C4-2B (cell line): ENCODE measurements at regions not wholly inside any gene's neighbourhood (a gene's known extent, or its start where the extent isn't known, plus 50 kb on each side); places are given as distances from the start of the nearest gene placed in this dataset.

Experiments
- ZFX ChIP-seq: fragments of 450-650 bp; IDR thresholded peaks from 2 replicates; pipeline ENCODE4 v1.6.1; 2017
- TF ChIP-seq, protein P1 (sequence below): fragments of 450-650 bp; conservative IDR thresholded peaks from 2 replicates; pipeline ENCODE4 v1.5.1; 2017; ENCODE audit warnings: mild to moderate bottlenecking

DNA sequence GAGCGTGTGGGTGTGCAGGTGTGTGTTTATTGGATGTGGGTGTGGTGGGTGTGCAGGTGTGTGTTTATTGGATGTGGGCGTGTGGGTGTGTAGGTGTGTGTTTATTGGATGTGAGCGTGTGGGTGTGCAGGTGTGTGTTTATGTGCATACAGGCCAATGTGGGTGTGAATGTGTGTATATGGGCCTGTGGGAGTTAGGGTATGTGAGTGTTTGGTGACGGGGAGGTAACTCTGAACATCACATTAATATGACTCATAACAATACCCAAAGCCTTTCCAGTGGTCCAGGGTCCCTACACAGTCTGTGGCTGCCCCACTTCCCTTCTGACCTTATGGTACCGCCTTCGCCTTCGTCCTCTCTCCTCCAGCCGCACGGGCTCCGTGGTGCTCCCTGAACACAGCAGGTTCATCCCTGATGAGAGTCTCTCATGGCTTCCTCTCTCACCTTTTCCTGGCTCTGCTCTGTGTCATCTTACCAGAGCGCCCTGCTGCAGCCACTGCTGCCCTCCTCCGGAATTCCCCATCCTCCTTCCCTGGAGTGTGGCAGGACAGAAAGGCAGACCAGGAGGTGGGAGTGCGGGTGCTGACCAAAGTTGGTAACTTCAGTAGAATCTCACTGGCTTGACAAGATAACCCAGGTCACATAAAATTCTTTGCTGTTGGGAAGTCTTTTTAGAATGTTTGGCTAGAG is 80.0 kb downstream of the SLC2A10 start:
- TF ChIP-seq, protein P1, sequence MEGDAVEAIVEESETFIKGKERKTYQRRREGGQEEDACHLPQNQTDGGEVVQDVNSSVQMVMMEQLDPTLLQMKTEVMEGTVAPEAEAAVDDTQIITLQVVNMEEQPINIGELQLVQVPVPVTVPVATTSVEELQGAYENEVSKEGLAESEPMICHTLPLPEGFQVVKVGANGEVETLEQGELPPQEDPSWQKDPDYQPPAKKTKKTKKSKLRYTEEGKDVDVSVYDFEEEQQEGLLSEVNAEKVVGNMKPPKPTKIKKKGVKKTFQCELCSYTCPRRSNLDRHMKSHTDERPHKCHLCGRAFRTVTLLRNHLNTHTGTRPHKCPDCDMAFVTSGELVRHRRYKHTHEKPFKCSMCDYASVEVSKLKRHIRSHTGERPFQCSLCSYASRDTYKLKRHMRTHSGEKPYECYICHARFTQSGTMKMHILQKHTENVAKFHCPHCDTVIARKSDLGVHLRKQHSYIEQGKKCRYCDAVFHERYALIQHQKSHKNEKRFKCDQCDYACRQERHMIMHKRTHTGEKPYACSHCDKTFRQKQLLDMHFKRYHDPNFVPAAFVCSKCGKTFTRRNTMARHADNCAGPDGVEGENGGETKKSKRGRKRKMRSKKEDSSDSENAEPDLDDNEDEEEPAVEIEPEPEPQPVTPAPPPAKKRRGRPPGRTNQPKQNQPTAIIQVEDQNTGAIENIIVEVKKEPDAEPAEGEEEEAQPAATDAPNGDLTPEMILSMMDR: no peak
- TF ChIP-seq ZFX: no peak
